UCSD-AML1 (cell line): ENCODE measurements at regions not wholly inside any gene's neighbourhood (a gene's known extent, or its start where the extent isn't known, plus 50 kb on each side); places are given as distances from the start of the nearest gene placed in this dataset.
"Not testable (repeated sequence)": the region's sequence is repeated elsewhere in the genome, so short reads cannot be mapped to it uniquely, and the experiment has no call there.

Source experiments
- DNase-seq: peaks from one replicate; lab custom pipeline; 2025; ENCODE audit not compliant: unreplicated experiment; lab: John Stamatoyannopoulos, UW

GRCh38 chr16:63129411-63130125 is 1093.3 kb upstream of the CDH8 start:
- no peak for DNase-seq

- not testable (repeated sequence) for DNase-seq
Observed at GRCh38 chr16:63119905-63120304, 1083.7 kb upstream of the CDH8 start.

- no peak for DNase-seq
Observed at GRCh38 chr16:63100082-63100481, 1063.8 kb upstream of the CDH8 start.

GRCh38 chr16:63096857-63097256 is 1060.6 kb upstream of the CDH8 start:
- DNase-seq, result no peak

- DNase-seq, result no peak
Observed at GRCh38 chr16:63092736-63093135, 1056.5 kb upstream of the CDH8 start.

- DNase-seq, result no peak
Observed at GRCh38 chr16:63082101-63082500, 1045.9 kb upstream of the CDH8 start.

GRCh38 chr16:63080746-63081145 is 1044.5 kb upstream of the CDH8 start:
- DNase-seq, result no peak

- DNase-seq, result no peak
Observed at GRCh38 chr16:63069047-63069446, 1032.8 kb upstream of the CDH8 start.

- no peak for DNase-seq
Observed at GRCh38 chr16:63067141-63067540, 1030.9 kb upstream of the CDH8 start.

GRCh38 chr16:63066552-63066951 is 1030.3 kb upstream of the CDH8 start:
- DNase-seq, result no peak

- DNase-seq, result peak; percentile 5
Observed at GRCh38 chr16:63061319-63061718, 1025.1 kb upstream of the CDH8 start.

- DNase-seq, result no peak
Observed at GRCh38 chr16:63059676-63060075, 1023.4 kb upstream of the CDH8 start.

- no peak for DNase-seq
Observed at GRCh38 chr16:63057341-63057740, 1021.1 kb upstream of the CDH8 start.

GRCh38 chr16:63050391-63050790 is 1014.2 kb upstream of the CDH8 start:
- no peak for DNase-seq

- no peak for DNase-seq
Observed at GRCh38 chr16:63038397-63039106, 1002.3 kb upstream of the CDH8 start.

- DNase-seq, result no peak
Observed at GRCh38 chr16:63037761-63038396, 1001.6 kb upstream of the CDH8 start.

GRCh38 chr16:63018581-63019223 is 982.5 kb upstream of the CDH8 start:
- DNase-seq, result no peak

GRCh38 chr16:63008688-63009087 is 972.5 kb upstream of the CDH8 start:
- no peak for DNase-seq

GRCh38 chr16:63005356-63005755 is 969.1 kb upstream of the CDH8 start:
- no peak for DNase-seq

GRCh38 chr16:62989480-62989879 is 953.2 kb upstream of the CDH8 start:
- no peak for DNase-seq

GRCh38 chr16:62985722-62986121 is 949.5 kb upstream of the CDH8 start:
- DNase-seq, result no peak

GRCh38 chr16:62978451-62978850 is 942.2 kb upstream of the CDH8 start:
- no peak for DNase-seq
